ENCODE measurements at regions not wholly inside any gene's neighbourhood (a gene's known extent, or its start where the extent isn't known, plus 50 kb on each side); places are given as distances from the start of the nearest gene placed in this dataset.

- RAD21 ChIA-PET (ENCODE audit: unreplicated experiment) = no interaction called here
Measured at GRCh38 chr18:66138642-66139041, 387.8 kb downstream of the CDH7 start.

GRCh38 chr18:66136039-66136438, 385.2 kb downstream of the CDH7 start:
- BruUV-seq (replicated peaks) = no TSS peak
- no peaks in the 10 kb centered on the region for H4K20me1 ChIP-seq (ENCODE audit: control insufficient read depth, insufficient read depth)
- ChIA-PET POLR2A (no interaction called here), RAD21 (ENCODE audit: unreplicated experiment) (interaction anchor here (0.6 kb wide), 1 partner anchor 65 kb away, joined by 4 read pairs; no protein-coding TSS in a partner anchor), CTCF (interaction anchor here (1.1 kb wide), 1 partner anchor 17 kb away, joined by 3 read pairs; no protein-coding TSS in a partner anchor), SMC1A (ENCODE audit: uncharacterized antibody, unreplicated experiment) (interaction anchor here (1.6 kb wide), 1 partner anchor 9 kb away, joined by 5 read pairs; no protein-coding TSS in a partner anchor)
- no peaks in the 10 kb centered on the region for H3K36me3 ChIP-seq (ENCODE audit: control insufficient read depth in 2 of 2, insufficient read depth in 2 of 2, low read length in 1 of 2)
- FAIRE-seq = no peak
- intact Hi-C loops (cut with micrococcal nuclease; ENCODE audit: unreplicated experiment) (no loop called here), in situ Hi-C loops (cut with MboI) (no loop called here)
- H3K4me1 ChIP-seq (ENCODE audit: control insufficient read depth, insufficient read depth, low read length) = no peaks in the 10 kb centered on the region
- 0% methylated on average over 1 of the region's 1 CpG for WGBS (ENCODE audit: insufficient coverage, insufficient replicate concordance, low lambda C conversion rate, missing lambda C conversion rate)
- no peak overlapping the region for H2AFZ ChIP-seq (ENCODE audit: control insufficient read depth, low read depth, low read length)
- H3K9me3 ChIP-seq (replicated peaks; ENCODE audit: control insufficient read depth, insufficient read depth, low read length) = no peaks in the 10 kb centered on the region
- no peak overlapping the region for H3K9ac ChIP-seq (ENCODE audit: control insufficient read depth, insufficient read depth, low read length)
- ATAC-seq = no peak
- no peak overlapping the region for H3K4me2 ChIP-seq (ENCODE audit: control insufficient read depth, insufficient read depth)
- no peak for DNase-seq (ENCODE audit: low read depth, low spot score)
- H3K27ac ChIP-seq (ENCODE audit: control insufficient read depth, insufficient read depth) = no peak overlapping the region
- TF ChIP-seq REST (IDR thresholded peaks at IDR 0.05; ENCODE audit: low read depth, low read length) (no peak), MTA2 (IDR thresholded peaks at IDR 0.05; ENCODE audit: low read depth) (no peak), USF1 (IDR thresholded peaks at IDR 0.05; ENCODE audit: borderline replicate concordance, extremely low read length, insufficient read depth, low read depth, low read length) (no peak), HCFC1 (IDR thresholded peaks at IDR 0.05; ENCODE audit: low read length) (no peak), SUZ12 (IDR thresholded peaks at IDR 0.05; ENCODE audit: unreplicated experiment) (no peak), PML (IDR thresholded peaks at IDR 0.05; ENCODE audit: low read length) (no peak), TARDBP (IDR thresholded peaks at IDR 0.05; ENCODE audit: borderline replicate concordance) (no peak), BACH1 (IDR thresholded peaks at IDR 0.05; ENCODE audit: borderline replicate concordance) (no peak), PAX5 (IDR thresholded peaks at IDR 0.05; ENCODE audit: borderline replicate concordance, low read depth, low read length) (no peak)
- H3K27me3 ChIP-seq (replicated peaks in 1 of 2; ENCODE audit: control insufficient read depth in 2 of 2, insufficient read depth in 2 of 2, low read length in 1 of 2) = no peaks in the 10 kb centered on the region; a peak in 1 of 4 replicates
- no peaks in the 10 kb centered on the region for H3K79me2 ChIP-seq (ENCODE audit: control insufficient read depth, insufficient read depth, low read length)
- no peak overlapping the region for H3K4me3 ChIP-seq

More at GRCh38 chr18:66138642-66139041, 387.8 kb downstream of the CDH7 start:
- ChIA-PET SMC1A (ENCODE audit: uncharacterized antibody, unreplicated experiment) (no interaction called here), CTCF (no interaction called here), POLR2A (no interaction called here)
- Histone ChIP-seq H3K79me2 (ENCODE audit: control insufficient read depth, insufficient read depth, low read length) (no peaks in the 10 kb centered on the region), H2AFZ (ENCODE audit: control insufficient read depth, low read depth, low read length) (no peak overlapping the region), H3K9ac (ENCODE audit: control insufficient read depth, insufficient read depth, low read length) (no peak overlapping the region), H3K4me1 (ENCODE audit: control insufficient read depth, insufficient read depth, low read length) (no peaks in the 10 kb centered on the region), H4K20me1 (ENCODE audit: control insufficient read depth, insufficient read depth) (no peaks in the 10 kb centered on the region), H3K27me3 (replicated peaks in 1 of 2; ENCODE audit: control insufficient read depth in 2 of 2, insufficient read depth in 2 of 2, low read length in 1 of 2) (no peaks in the 10 kb centered on the region; a peak in 1 of 4 replicates), H3K36me3 (ENCODE audit: control insufficient read depth in 2 of 2, insufficient read depth in 2 of 2, low read length in 1 of 2) (no peaks in the 10 kb centered on the region), H3K9me3 (replicated peaks; ENCODE audit: control insufficient read depth, insufficient read depth, low read length) (no peaks in the 10 kb centered on the region), H3K4me2 (ENCODE audit: control insufficient read depth, insufficient read depth) (no peak overlapping the region), H3K27ac (ENCODE audit: control insufficient read depth, insufficient read depth) (no peak overlapping the region), H3K4me3 (no peak overlapping the region)
- no TSS peak for BruUV-seq (replicated peaks)
- 85% methylated on average over 5 of the region's 5 CpGs for WGBS (ENCODE audit: insufficient coverage, insufficient replicate concordance, low lambda C conversion rate, missing lambda C conversion rate)
- intact Hi-C loops (cut with micrococcal nuclease; ENCODE audit: unreplicated experiment) (no loop called here), in situ Hi-C loops (cut with MboI) (no loop called here)
- DNase-seq (ENCODE audit: low read depth, low spot score) = no peak
- FAIRE-seq = no peak
- TF ChIP-seq SIX5 (IDR thresholded peaks at IDR 0.05; ENCODE audit: low read depth, low read length, severe bottlenecking) (no peak), ATF2 (IDR thresholded peaks at IDR 0.05; ENCODE audit: low read length) (no peak), SIN3A (IDR thresholded peaks at IDR 0.05; ENCODE audit: low read depth, low read length) (no peak)
- no peak for ATAC-seq
